ENCODE measurements at regions not wholly inside any gene's neighbourhood (a gene's known extent, or its start where the extent isn't known, plus 50 kb on each side); places are given as distances from the start of the nearest gene placed in this dataset.
"Not testable (repeated sequence)": the region's sequence is repeated elsewhere in the genome, so short reads cannot be mapped to it uniquely, and the experiment has no call there.

- TF ChIP-seq ZNF462 (CRISPR knock-in tag; IDR thresholded peaks at IDR 0.05) (no peak), CTCF (conservative IDR thresholded peaks at IDR 0.05; ENCODE audit: low read depth in 2 of 2) (no peak), EZH2phosphoT487 (IDR thresholded peaks at IDR 0.05; ENCODE audit: unreplicated experiment) (no peak)
Observed at GRCh38 chr6:27814665-27815424, 97.4 kb downstream of the OR2B2 start (continued).

- not testable (repeated sequence) for H4K20me1 ChIP-seq (replicated peaks; ENCODE audit: insufficient read depth); H3K4me1 ChIP-seq (ENCODE audit: insufficient read depth); H3K36me3 Mint-ChIP-seq (ENCODE audit: low read depth); H3K79me2 ChIP-seq (replicated peaks; ENCODE audit: insufficient read depth); H3F3A ChIP-seq (replicated peaks; ENCODE audit: low read depth); H3K27me3 ChIP-seq (ENCODE audit: insufficient read depth); H3K36me3 ChIP-seq (ENCODE audit: insufficient read depth); H2AFZ ChIP-seq; H3K9me2 ChIP-seq (ENCODE audit: insufficient read depth); ATAC-seq; H3K9me3 Mint-ChIP-seq; DNase-seq (ENCODE audit: low spot score)
- H3K4me3 Mint-ChIP-seq = peak overlapping the region; percentile 81
- H3K27ac ChIP-seq (ENCODE audit: low read depth) = peak overlapping the region; percentile 97
- H3K4me2 ChIP-seq = peak overlapping the region; percentile 71
- H3K27ac Mint-ChIP-seq = peak overlapping the region; percentile 99
- peaks cover 55% of the 10 kb centered on the region for H3K27me3 Mint-ChIP-seq (ENCODE audit: insufficient read depth, low read depth, poor library complexity)
- peak overlapping the region; percentile 57 for H3K4me3 ChIP-seq
- peaks cover 35% of the 10 kb centered on the region for H3K4me1 Mint-ChIP-seq
Observed at GRCh38 chr6:27814415-27814664, 97.9 kb downstream of the OR2B2 start.
